ENCODE measurements at regions not wholly inside any gene's neighbourhood (a gene's known extent, or its start where the extent isn't known, plus 50 kb on each side); places are given as distances from the start of the nearest gene placed in this dataset.

GRCh38 chr6:134593442-134593841, 275.5 kb upstream of the SGK1 start:
- Histone ChIP-seq H3K27me3 (replicated peaks in 1 of 4; ENCODE audit: control insufficient read depth in 3 of 4, extremely low read depth in 1 of 4, insufficient read depth in 3 of 4, low read length in 3 of 4) (no peaks in the 10 kb centered on the region), H3K4me1 (replicated peaks in 1 of 4; ENCODE audit: control insufficient read depth in 3 of 4, insufficient read depth in 4 of 4, low read length in 3 of 4) (peaks cover 0 to 2% (median 0%) of the 10 kb centered on the region in 4 experiments; a peak in 1 of 7 replicates), H3K23me2 (ENCODE audit: low read depth, low read length) (no peaks in the 10 kb centered on the region), H2BK20ac (ENCODE audit: low read length) (no peak overlapping the region), H2AK5ac (ENCODE audit: low read depth, low read length) (no peak overlapping the region), H3K9me3 (ENCODE audit: insufficient read depth in 2 of 2, low read depth in 1 of 2, low read length in 1 of 2) (no peaks in the 10 kb centered on the region), H2BK5ac (ENCODE audit: low read depth, low read length) (no peak overlapping the region), H4K8ac (ENCODE audit: extremely low read depth, insufficient read depth, low read length) (no peak overlapping the region), H3K27ac (ENCODE audit: low read depth, low read length) (no peak overlapping the region), H3K4me3 (ENCODE audit: extremely low read depth in 1 of 4, insufficient read depth in 2 of 4, low read depth in 3 of 4, low read length in 4 of 4) (no peak overlapping the region), H2AFZ (ENCODE audit: low read length) (no peak overlapping the region), H2BK12ac (ENCODE audit: low read depth, low read length) (no peak overlapping the region), H3K23ac (ENCODE audit: insufficient read length) (no peak overlapping the region), H3K36me3 (ENCODE audit: control insufficient read depth in 2 of 4, insufficient read depth in 4 of 4, low read length in 3 of 4) (no peaks in the 10 kb centered on the region), H3K14ac (ENCODE audit: insufficient read length) (no peak overlapping the region), H3K9ac (replicated peaks in 1 of 4; ENCODE audit: extremely low read depth in 1 of 4, low read depth in 3 of 4, low read length in 3 of 4) (no peak overlapping the region), H3K4me2 (ENCODE audit: insufficient read depth in 1 of 2, low read depth in 2 of 2, low read length in 2 of 2) (no peak overlapping the region), H4K5ac (ENCODE audit: insufficient read length, low read depth, low read length) (no peak overlapping the region), H2BK15ac (ENCODE audit: low read length) (no peak overlapping the region), H3K18ac (ENCODE audit: extremely low read depth, low read length) (no peak overlapping the region), H4K91ac (replicated peaks; ENCODE audit: insufficient read length, low read length) (no peak overlapping the region), H3K56ac (replicated peaks; ENCODE audit: insufficient read length, low read depth, low read length) (no peak overlapping the region), H4K20me1 (replicated peaks in 1 of 2; ENCODE audit: control insufficient read depth in 1 of 2, insufficient read depth in 2 of 2, low read length in 2 of 2) (no peaks in the 10 kb centered on the region), H2BK120ac (replicated peaks; ENCODE audit: low read depth, low read length) (no peak overlapping the region), H3K4ac (replicated peaks; ENCODE audit: insufficient read length, low read depth, low read length) (no peak overlapping the region), H3K79me1 (ENCODE audit: low read depth, low read length) (no peaks in the 10 kb centered on the region), H3K79me2 (ENCODE audit: control insufficient read depth in 1 of 2, insufficient read depth in 2 of 2, low read length in 2 of 2) (no peaks in the 10 kb centered on the region)
- FAIRE-seq: no peak
- CTCF ChIA-PET (ENCODE audit: partially characterized antibody): no interaction called here
- WGBS, 2 experiments (ENCODE audit: extremely low coverage in 1 of 2, insufficient coverage in 1 of 2, insufficient read length in 1 of 2, insufficient replicate concordance in 2 of 2, low coverage in 1 of 2, low lambda C conversion rate in 2 of 2, missing lambda C conversion rate in 1 of 2): 98% methylated on average over 3 of the region's 3 CpGs; no CpG with 5 or more reads in 1 of the 2 experiments
- TF ChIP-seq RFX5 (IDR thresholded peaks at IDR 0.05; ENCODE audit: borderline replicate concordance, low read depth, low read length) (no peak), SRF (IDR thresholded peaks at IDR 0.05; ENCODE audit: low read depth, low read length) (no peak), KDM1A (IDR thresholded peaks at IDR 0.05; ENCODE audit: borderline replicate concordance, low read length) (no peak), CBX8 (IDR thresholded peaks at IDR 0.05; ENCODE audit: borderline replicate concordance, low read depth, low read length) (no peak), TAF1 (IDR thresholded peaks at IDR 0.05; ENCODE audit: low read depth, low read length) (no peak), BCL11A (IDR thresholded peaks at IDR 0.05; ENCODE audit: low read depth in 2 of 2, low read length in 2 of 2) (no peak), ZNF274 (IDR thresholded peaks at IDR 0.05; ENCODE audit: borderline replicate concordance, extremely low read depth, low read length) (no peak), CHD1 (IDR thresholded peaks at IDR 0.05; ENCODE audit: low read depth, low read length) (no peak), SP4 (IDR thresholded peaks at IDR 0.05; ENCODE audit: low read length) (no peak), EZH2 (IDR thresholded peaks at IDR 0.05; ENCODE audit: low read depth, low read length, severe bottlenecking) (no peak), CEBPB (IDR thresholded peaks at IDR 0.05; ENCODE audit: low read depth, low read length) (no peak), GTF2F1 (IDR thresholded peaks at IDR 0.05; ENCODE audit: borderline replicate concordance, low read depth, low read length) (no peak), KDM4A (IDR thresholded peaks at IDR 0.05; ENCODE audit: low read depth, low read length, severe bottlenecking) (no peak)
- no peak for DNase-seq (ENCODE audit: low read depth in 1 of 2, low spot score in 2 of 2)
- POLR2A ChIA-PET (ENCODE audit: partially characterized antibody): no interaction called here
